GM19452 (cell line): ENCODE measurements at regions not wholly inside any gene's neighbourhood (a gene's known extent, or its start where the extent isn't known, plus 50 kb on each side); places are given as distances from the start of the nearest gene placed in this dataset.

Source experiments
- ATAC-seq: cut with Tn5 transposase; IDR thresholded peaks from one replicate; pipeline ENCODE4 v1.9.1; 2021; ENCODE audit not compliant: unreplicated experiment

GRCh38 chr1:218525451-218526197, 180.5 kb downstream of the TGFB2 start:
- ATAC-seq = no peak

GRCh38 chr1:218526198-218526580, 181.1 kb downstream of the TGFB2 start:
- ATAC-seq = no peak

GRCh38 chr1:218527737-218528136, 182.6 kb downstream of the TGFB2 start:
- no peak for ATAC-seq

GRCh38 chr1:218529646-218530300, 184.6 kb downstream of the TGFB2 start:
- no peak for ATAC-seq

GRCh38 chr1:218531936-218532335, 186.8 kb downstream of the TGFB2 start:
- no peak for ATAC-seq

DNA sequence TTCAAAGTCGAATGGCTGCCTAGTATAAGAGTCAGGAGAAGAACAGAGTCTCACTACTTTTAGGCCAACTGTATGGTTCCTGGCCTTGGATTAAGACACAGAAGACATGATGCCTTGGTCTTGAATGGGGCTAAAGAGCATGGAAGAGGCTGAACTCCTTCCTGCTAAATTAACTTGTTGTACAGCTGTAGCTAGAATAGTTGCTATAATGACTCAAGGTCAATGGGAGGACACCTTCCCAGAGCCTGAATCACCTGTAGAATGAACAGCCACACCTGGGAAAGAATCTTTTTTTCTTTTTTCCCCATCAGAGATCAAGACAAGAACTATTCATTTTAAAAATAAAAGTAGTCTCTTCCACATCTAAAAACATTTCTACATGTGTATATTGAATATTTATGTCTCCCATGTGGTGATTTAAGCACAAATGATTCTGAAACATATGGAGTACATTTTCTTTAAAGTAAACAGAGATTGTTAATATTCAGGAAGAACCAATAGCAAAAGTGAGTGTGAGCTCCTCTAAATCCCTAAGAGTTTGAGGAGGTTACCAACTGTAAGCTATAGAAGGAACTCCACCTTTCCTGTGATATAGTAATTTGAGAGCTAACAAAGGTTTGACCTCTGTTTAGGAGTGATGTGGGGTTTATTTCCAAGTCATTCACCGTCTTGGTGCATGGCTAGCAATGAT, 191.3 kb downstream of the TGFB2 start:
- ATAC-seq = no peak

DNA sequence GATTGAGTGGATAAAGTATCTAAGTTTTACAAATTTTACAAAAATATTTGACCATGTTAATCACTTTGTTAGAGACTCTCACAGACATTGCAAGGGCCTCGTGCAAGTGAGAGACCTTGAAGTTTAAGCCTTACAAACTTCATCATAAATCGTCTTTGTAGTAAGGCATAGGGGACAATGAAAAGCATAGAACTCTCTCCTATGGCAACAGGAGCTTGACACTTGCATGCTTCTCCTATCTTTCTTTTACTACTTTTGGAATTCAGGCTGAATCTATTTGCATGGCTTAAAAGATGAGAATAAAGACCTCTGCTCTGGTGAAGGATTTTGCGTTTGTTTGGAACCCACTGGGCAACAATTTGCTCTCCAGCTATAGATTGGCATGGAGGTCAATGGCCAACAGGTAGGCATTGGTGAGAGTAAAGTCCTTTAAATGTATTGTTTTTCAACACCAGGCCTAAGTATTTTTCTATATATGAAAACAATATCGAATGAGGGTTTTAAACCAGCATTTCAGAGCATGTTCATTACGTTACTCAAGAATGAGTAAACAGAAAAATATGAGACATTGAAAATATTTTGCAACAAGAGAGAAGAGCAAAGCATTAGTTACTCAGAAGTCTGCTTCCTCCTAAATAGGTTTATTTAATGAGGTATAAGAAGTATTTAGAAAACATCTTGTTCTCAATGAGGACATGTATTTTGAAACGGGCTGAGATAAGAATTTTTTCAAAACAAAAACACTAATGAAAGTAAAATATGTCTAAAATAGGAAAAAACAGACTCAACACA, 192.2 kb downstream of the TGFB2 start:
- no peak for ATAC-seq

GRCh38 chr1:218538341-218538740, 193.2 kb downstream of the TGFB2 start:
- ATAC-seq = no peak

DNA sequence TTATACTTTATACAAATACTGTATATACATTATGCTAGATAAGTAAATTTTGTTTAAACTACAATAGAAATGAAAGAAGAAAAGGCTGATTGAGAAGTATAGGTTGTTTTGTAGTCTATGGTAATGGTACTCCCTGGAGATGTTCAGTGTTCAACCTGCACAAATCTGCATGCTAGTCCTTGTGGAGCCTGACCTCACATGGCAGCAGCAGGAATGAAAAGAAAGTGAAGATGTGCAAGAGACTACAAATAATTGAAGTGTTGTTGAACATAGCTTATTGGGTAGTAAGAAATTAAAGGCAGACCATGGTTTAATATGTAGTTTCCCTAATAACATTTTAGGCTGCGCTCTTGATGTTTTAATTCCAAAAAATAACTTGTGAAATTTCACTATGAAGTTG, 201.2 kb downstream of the TGFB2 start:
- no peak for ATAC-seq

GRCh38 chr1:218547957-218548730, 203.0 kb downstream of the TGFB2 start:
- no peak for ATAC-seq

DNA sequence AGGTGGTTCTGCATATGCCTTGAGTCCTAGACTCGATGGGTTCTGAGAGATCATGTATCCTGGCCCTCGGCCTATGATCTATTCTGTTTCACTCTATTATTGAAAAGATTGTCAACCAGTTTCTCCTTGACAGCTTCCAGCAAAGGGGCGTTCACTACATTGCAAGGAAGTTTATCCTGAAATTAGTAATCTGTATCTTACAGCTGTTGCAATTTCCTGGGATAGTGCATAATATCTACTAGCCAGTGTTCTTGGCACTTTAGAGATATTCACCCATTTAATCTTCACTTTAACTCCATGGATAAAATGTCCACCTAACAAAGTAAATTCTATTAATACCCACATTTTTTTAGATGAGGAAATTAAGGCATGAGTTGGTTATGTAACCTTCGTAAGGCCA, 203.6 kb downstream of the TGFB2 start:
- no peak for ATAC-seq

DNA sequence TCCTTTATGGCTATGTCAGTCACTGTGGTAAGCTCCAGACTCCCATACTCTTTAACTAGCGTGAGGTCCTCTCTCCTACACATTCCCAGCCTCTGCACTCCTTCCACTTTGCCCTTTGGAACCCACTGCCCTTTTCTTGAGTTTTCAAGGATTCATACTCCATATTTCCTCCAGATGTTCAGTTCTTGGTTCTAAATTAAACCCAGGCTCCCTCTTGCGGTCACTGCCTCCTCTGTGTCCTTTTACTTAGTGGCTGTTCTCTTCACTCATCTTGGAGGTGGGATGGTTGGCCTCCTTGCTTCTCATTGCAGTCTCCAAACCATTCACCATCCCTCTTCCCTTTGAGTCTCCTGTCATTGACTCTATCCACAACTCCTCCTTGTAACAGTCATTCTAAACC, 208.1 kb downstream of the TGFB2 start:
- no peak for ATAC-seq

GRCh38 chr1:218556016-218556415, 210.9 kb downstream of the TGFB2 start:
- no peak for ATAC-seq

GRCh38 chr1:218557731-218558130, 212.6 kb downstream of the TGFB2 start:
- no peak for ATAC-seq

GRCh38 chr1:218558271-218558810, 213.2 kb downstream of the TGFB2 start:
- no peak for ATAC-seq

DNA sequence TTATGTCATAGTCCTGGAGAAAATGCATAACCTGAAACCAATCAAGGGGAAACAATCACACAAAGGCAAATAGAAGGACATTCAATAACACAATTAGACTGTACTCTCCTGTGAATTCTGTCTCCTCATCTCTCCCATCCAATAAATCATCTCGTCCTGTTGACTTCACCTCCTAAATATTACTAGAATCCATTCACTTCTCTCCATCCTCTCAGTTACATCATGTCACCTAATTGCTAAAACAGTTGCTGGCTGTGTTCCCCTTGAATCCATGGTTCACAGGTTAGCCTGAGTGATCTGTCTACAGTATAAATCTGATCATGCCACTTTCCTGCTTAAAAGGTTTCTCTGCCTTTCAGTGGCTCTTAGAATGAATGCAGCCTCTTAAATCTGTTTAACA, 220.2 kb downstream of the TGFB2 start:
- ATAC-seq = no peak

DNA sequence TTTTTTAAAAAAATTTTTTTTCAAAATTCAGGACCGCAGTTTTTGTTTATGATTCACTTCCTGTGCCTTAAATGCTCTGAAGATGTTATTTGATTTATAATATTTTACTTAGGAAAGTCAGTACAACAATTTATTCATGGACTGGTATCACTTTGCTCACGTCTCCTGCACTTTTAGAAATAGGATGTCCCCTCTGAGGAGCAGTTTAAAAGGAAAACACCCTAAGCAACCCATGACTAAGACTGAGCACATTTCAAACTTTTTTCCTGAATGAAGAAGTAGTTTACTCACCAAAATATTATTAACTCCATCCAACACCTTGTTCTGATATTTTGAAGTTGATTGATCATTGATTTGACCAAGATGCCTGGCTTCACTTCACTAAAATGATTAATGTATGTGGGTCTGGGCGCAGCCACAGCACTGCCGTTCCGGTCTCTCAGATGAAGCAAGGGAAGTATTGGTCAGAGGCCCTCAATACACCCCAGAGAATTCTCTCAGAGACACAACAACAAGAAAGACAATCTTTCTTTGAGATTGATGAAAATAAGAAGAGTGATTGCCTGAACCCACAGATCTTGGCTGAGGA, 223.9 kb downstream of the TGFB2 start:
- ATAC-seq = no peak

GRCh38 chr1:218570456-218570855, 225.3 kb downstream of the TGFB2 start:
- no peak for ATAC-seq

DNA sequence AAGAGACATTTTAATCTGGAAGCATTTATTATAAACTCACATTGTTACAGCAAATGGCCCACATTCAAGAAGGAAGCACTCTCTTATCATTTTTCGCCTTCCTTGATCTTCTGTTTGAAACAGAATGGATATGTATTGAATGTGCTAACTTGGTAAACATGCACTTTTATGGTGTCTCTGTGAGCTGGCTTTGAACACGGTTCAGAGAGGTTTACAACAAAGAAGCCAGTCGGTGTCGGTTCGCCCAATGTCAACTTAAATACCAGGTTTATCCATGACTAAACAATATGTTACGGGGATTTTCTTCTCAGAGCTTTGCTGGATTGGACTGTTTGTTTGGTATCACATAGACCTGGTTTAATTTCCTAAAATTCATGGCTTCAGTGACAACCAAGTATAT, 226.4 kb downstream of the TGFB2 start:
- no peak for ATAC-seq

- ATAC-seq = no peak
Observed at GRCh38 chr1:218572050-218572449, 226.9 kb downstream of the TGFB2 start.
